ENCODE measurements at regions not wholly inside any gene's neighbourhood (a gene's known extent, or its start where the extent isn't known, plus 50 kb on each side); places are given as distances from the start of the nearest gene placed in this dataset.

DNA sequence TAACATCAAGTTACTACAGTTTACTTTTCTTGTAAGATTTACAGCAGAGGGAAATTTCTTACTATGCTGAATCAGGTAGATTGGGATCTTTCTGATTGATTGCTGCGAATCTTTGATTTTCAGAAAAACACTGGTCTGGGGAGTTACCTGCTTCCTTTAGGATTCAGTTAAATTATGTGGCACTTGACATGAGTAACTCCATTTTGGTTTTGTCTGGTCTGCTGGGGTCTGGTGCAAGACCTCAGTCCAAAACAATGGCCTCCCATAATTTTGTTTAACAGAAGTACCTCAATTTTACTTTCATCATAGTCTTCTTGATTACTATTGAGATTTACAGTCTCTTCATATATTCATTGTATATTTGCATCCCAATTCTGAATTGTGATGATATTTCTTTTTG is 775.5 kb downstream of the TRIB2 start:
- H3K4me1 Mint-ChIP-seq: peaks cover 2% of the 10 kb centered on the region; the same call in 1 of the 3 replicates
- H3K27me3 ChIP-seq (ENCODE audit: insufficient read depth): no peaks in the 10 kb centered on the region
- H3K9me3 Mint-ChIP-seq: no peaks in the 10 kb centered on the region
- no peaks in the 10 kb centered on the region for H3F3A ChIP-seq (replicated peaks; ENCODE audit: low read depth)
- H3K27ac Mint-ChIP-seq: no peak overlapping the region
- H3K4me3 ChIP-seq: no peak overlapping the region
- ATAC-seq (no peak), DNase-seq (ENCODE audit: low spot score) (no peak)
- no peaks in the 10 kb centered on the region for H3K36me3 ChIP-seq (ENCODE audit: insufficient read depth)
- H3K9me2 ChIP-seq (ENCODE audit: insufficient read depth): no peaks in the 10 kb centered on the region
- H3K27ac ChIP-seq (ENCODE audit: low read depth): no peak overlapping the region
- H2AFZ ChIP-seq: no peak overlapping the region
- H3K4me1 ChIP-seq (ENCODE audit: insufficient read depth): no peaks in the 10 kb centered on the region; the same call in 1 of the 2 replicates
- H3K79me2 ChIP-seq (replicated peaks; ENCODE audit: insufficient read depth): no peaks in the 10 kb centered on the region
- no peak overlapping the region for H3K4me2 ChIP-seq
- TF ChIP-seq, protein P1, sequence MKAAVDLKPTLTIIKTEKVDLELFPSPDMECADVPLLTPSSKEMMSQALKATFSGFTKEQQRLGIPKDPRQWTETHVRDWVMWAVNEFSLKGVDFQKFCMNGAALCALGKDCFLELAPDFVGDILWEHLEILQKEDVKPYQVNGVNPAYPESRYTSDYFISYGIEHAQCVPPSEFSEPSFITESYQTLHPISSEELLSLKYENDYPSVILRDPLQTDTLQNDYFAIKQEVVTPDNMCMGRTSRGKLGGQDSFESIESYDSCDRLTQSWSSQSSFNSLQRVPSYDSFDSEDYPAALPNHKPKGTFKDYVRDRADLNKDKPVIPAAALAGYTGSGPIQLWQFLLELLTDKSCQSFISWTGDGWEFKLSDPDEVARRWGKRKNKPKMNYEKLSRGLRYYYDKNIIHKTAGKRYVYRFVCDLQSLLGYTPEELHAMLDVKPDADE (IDR thresholded peaks at IDR 0.05): no peak
- TF ChIP-seq, protein P2, sequence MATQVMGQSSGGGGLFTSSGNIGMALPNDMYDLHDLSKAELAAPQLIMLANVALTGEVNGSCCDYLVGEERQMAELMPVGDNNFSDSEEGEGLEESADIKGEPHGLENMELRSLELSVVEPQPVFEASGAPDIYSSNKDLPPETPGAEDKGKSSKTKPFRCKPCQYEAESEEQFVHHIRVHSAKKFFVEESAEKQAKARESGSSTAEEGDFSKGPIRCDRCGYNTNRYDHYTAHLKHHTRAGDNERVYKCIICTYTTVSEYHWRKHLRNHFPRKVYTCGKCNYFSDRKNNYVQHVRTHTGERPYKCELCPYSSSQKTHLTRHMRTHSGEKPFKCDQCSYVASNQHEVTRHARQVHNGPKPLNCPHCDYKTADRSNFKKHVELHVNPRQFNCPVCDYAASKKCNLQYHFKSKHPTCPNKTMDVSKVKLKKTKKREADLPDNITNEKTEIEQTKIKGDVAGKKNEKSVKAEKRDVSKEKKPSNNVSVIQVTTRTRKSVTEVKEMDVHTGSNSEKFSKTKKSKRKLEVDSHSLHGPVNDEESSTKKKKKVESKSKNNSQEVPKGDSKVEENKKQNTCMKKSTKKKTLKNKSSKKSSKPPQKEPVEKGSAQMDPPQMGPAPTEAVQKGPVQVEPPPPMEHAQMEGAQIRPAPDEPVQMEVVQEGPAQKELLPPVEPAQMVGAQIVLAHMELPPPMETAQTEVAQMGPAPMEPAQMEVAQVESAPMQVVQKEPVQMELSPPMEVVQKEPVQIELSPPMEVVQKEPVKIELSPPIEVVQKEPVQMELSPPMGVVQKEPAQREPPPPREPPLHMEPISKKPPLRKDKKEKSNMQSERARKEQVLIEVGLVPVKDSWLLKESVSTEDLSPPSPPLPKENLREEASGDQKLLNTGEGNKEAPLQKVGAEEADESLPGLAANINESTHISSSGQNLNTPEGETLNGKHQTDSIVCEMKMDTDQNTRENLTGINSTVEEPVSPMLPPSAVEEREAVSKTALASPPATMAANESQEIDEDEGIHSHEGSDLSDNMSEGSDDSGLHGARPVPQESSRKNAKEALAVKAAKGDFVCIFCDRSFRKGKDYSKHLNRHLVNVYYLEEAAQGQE (IDR thresholded peaks at IDR 0.05; ENCODE audit: unreplicated experiment): no peak
- TF ChIP-seq POLR2AphosphoS5 (IDR thresholded peaks at IDR 0.05; ENCODE audit: low read depth): no peak
- no peak for TF ChIP-seq EZH2phosphoT487 (IDR thresholded peaks at IDR 0.05; ENCODE audit: unreplicated experiment)
- no peak for TF ChIP-seq CTCF (conservative IDR thresholded peaks at IDR 0.05; ENCODE audit: low read depth in 2 of 2)
- no peak for TF ChIP-seq CREB1 (CRISPR knock-in tag; IDR thresholded peaks at IDR 0.05; ENCODE audit: low read depth)
- TF ChIP-seq STAT1 (IDR thresholded peaks at IDR 0.05; ENCODE audit: unreplicated experiment): no peak
- TF ChIP-seq, protein P3, sequence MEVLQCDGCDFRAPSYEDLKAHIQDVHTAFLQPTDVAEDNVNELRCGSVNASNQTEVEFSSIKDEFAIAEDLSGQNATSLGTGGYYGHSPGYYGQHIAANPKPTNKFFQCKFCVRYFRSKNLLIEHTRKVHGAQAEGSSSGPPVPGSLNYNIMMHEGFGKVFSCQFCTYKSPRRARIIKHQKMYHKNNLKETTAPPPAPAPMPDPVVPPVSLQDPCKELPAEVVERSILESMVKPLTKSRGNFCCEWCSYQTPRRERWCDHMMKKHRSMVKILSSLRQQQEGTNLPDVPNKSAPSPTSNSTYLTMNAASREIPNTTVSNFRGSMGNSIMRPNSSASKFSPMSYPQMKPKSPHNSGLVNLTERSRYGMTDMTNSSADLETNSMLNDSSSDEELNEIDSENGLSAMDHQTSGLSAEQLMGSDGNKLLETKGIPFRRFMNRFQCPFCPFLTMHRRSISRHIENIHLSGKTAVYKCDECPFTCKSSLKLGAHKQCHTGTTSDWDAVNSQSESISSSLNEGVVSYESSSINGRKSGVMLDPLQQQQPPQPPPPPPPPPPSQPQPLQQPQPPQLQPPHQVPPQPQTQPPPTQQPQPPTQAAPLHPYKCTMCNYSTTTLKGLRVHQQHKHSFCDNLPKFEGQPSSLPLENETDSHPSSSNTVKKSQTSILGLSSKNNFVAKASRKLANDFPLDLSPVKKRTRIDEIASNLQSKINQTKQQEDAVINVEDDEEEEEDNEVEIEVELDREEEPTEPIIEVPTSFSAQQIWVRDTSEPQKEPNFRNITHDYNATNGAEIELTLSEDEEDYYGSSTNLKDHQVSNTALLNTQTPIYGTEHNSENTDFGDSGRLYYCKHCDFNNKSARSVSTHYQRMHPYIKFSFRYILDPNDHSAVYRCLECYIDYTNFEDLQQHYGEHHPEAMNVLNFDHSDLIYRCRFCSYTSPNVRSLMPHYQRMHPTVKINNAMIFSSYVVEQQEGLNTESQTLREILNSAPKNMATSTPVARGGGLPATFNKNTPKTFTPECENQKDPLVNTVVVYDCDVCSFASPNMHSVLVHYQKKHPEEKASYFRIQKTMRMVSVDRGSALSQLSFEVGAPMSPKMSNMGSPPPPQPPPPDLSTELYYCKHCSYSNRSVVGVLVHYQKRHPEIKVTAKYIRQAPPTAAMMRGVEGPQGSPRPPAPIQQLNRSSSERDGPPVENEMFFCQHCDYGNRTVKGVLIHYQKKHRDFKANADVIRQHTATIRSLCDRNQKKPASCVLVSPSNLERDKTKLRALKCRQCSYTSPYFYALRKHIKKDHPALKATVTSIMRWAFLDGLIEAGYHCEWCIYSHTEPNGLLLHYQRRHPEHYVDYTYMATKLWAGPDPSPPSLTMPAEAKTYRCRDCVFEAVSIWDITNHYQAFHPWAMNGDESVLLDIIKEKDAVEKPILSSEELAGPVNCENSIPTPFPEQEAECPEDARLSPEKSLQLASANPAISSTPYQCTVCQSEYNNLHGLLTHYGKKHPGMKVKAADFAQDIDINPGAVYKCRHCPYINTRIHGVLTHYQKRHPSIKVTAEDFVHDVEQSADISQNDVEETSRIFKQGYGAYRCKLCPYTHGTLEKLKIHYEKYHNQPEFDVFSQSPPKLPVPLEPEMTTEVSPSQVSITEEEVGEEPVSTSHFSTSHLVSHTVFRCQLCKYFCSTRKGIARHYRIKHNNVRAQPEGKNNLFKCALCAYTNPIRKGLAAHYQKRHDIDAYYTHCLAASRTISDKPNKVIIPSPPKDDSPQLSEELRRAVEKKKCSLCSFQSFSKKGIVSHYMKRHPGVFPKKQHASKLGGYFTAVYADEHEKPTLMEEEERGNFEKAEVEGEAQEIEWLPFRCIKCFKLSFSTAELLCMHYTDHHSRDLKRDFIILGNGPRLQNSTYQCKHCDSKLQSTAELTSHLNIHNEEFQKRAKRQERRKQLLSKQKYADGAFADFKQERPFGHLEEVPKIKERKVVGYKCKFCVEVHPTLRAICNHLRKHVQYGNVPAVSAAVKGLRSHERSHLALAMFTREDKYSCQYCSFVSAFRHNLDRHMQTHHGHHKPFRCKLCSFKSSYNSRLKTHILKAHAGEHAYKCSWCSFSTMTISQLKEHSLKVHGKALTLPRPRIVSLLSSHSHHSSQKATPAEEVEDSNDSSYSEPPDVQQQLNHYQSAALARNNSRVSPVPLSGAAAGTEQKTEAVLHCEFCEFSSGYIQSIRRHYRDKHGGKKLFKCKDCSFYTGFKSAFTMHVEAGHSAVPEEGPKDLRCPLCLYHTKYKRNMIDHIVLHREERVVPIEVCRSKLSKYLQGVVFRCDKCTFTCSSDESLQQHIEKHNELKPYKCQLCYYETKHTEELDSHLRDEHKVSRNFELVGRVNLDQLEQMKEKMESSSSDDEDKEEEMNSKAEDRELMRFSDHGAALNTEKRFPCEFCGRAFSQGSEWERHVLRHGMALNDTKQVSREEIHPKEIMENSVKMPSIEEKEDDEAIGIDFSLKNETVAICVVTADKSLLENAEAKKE (CRISPR knock-in tag; IDR thresholded peaks at IDR 0.05): no peak
- no peak for TF ChIP-seq EZH2 (IDR thresholded peaks at IDR 0.05; ENCODE audit: low read depth, unreplicated experiment)
- no peak for TF ChIP-seq NANOG (IDR thresholded peaks at IDR 0.05; ENCODE audit: borderline replicate concordance)
- no peak for TF ChIP-seq ZNF331 (CRISPR knock-in tag; IDR thresholded peaks at IDR 0.05; ENCODE audit: low read depth)
- TF ChIP-seq JUNB (IDR thresholded peaks at IDR 0.05; ENCODE audit: unreplicated experiment): no peak
- TF ChIP-seq ZNF114 (CRISPR knock-in tag; IDR thresholded peaks at IDR 0.05): no peak
- no peaks in the 10 kb centered on the region for H4K20me1 ChIP-seq (replicated peaks; ENCODE audit: insufficient read depth)
- H3K4me3 Mint-ChIP-seq: no peak overlapping the region
- H3K27me3 Mint-ChIP-seq (ENCODE audit: insufficient read depth, low read depth, poor library complexity): no peaks in the 10 kb centered on the region
- H3K36me3 Mint-ChIP-seq (ENCODE audit: low read depth): no peaks in the 10 kb centered on the region
